Endothelial cell of umbilical vein (primary cell): ENCODE measurements at regions not wholly inside any gene's neighbourhood (a gene's known extent, or its start where the extent isn't known, plus 50 kb on each side); places are given as distances from the start of the nearest gene placed in this dataset. TPM values are rescaled to one million over a fixed set of nuclear protein-coding genes. Genes with fewer than 3 reads are reported as not detected.

Experiments
- BruUV-seq: library from RNA; stranded (reverse); fragments of 400-500 nt; replicated peaks from 2 replicates; lab custom pipeline; 2021; lab: Mats Ljungman, UMichigan
- CTCF ChIA-PET: fragments of 300-600, 350-600 bp; sonication (Branson Sonifier 250); formaldehyde crosslinking; loops from one replicate; lab custom pipeline; 2021; ENCODE audit warnings: antibody characterized with exemption, inconsistent platforms; lab: Charles Lee
- POLR2A ChIA-PET: fragments of 300-600, 350-600 bp; sonication (Branson Sonifier 250); formaldehyde crosslinking; loops from one replicate; lab custom pipeline; 2021; ENCODE audit warnings: antibody characterized with exemption, inconsistent platforms; lab: Charles Lee
- DNase-seq: peaks from one replicate; pipeline ENCODE4 v3.0.0-alpha.2; 2011; ENCODE audit warnings: low read depth, low spot score
- FAIRE-seq: peaks from 2 replicates; lab custom pipeline; 2011; peaks lifted over from hg19 to GRCh38; lab: Jason Lieb, UNC
- H2AFZ ChIP-seq: 2 replicates; pipeline ENCODE4 v1.6.0; 2012; ENCODE audit warnings: low read depth, low read length, control low read depth, inconsistent platforms
- H3K27ac ChIP-seq: 2 replicates; pipeline ENCODE4 v1.5.1; 2011; ENCODE audit warnings: low read depth, mild to moderate bottlenecking, control low read depth, low read length, moderate library complexity; ENCODE audit not compliant: insufficient read depth
- H3K27me3 ChIP-seq, 2 experiments: 2 replicates each; pipeline versions ENCODE4 v1.6.0 to v1.6.1; 2011; ENCODE audit warnings: low read length in 2 of 2, mixed read lengths in 1 of 2; ENCODE audit not compliant: control insufficient read depth in 2 of 2, insufficient read depth in 2 of 2
- H3K36me3 ChIP-seq, 2 experiments: 2 replicates in 1 of 2; 3 replicates in 1 of 2; pipeline ENCODE4 v1.5.1; 2011; ENCODE audit warnings: low read length in 2 of 2, mild to moderate bottlenecking in 1 of 2, moderate library complexity in 1 of 2; ENCODE audit not compliant: control insufficient read depth in 2 of 2, insufficient read depth in 2 of 2; ENCODE audit errors: extremely low read depth in 1 of 2
- H3K4me1 ChIP-seq: 3 replicates; pipeline ENCODE4 v1.5.1; 2011; ENCODE audit warnings: mild to moderate bottlenecking, low read length; ENCODE audit not compliant: control insufficient read depth, insufficient read depth; ENCODE audit errors: extremely low read depth
- H3K4me2 ChIP-seq: 2 replicates; pipeline ENCODE4 v1.6.1; 2011; ENCODE audit warnings: low read length, control low read depth, mixed read lengths; ENCODE audit not compliant: insufficient read depth
- H3K4me3 ChIP-seq, 3 experiments: fragments of 200-600 bp in 1 of 3; sonication (generic), shearing (Covaris generic) in 1 of 3; replicated peaks in 1 of 3; 2 replicates each; pipeline ENCODE4 v1.5.1; 2011 to 2016; ENCODE audit warnings: control low read depth in 3 of 3, low read length in 3 of 3, mild to moderate bottlenecking in 2 of 3, inconsistent platforms in 1 of 3, low read depth in 1 of 3, moderate library complexity in 1 of 3; ENCODE audit not compliant: insufficient read depth in 1 of 3
- H3K79me2 ChIP-seq: 2 replicates; pipeline ENCODE4 v1.6.0; 2012; ENCODE audit warnings: low read length, inconsistent platforms; ENCODE audit not compliant: control insufficient read depth, insufficient read depth
- H3K9ac ChIP-seq: replicated peaks from 2 replicates; pipeline ENCODE3; 2011; ENCODE audit warnings: low read length, control low read depth; ENCODE audit not compliant: insufficient read depth; ENCODE audit errors: extremely low read depth
- H3K9me1 ChIP-seq: replicated peaks from 3 replicates; pipeline ENCODE4 v1.6.0; 2011; ENCODE audit warnings: mild to moderate bottlenecking, low read length; ENCODE audit not compliant: control insufficient read depth, insufficient read depth; ENCODE audit errors: extremely low read depth
- H3K9me3 ChIP-seq: replicated peaks from 2 replicates; pipeline ENCODE4 v1.5.1; 2012; ENCODE audit warnings: low read length, inconsistent platforms; ENCODE audit not compliant: control insufficient read depth, insufficient read depth
- H4K20me1 ChIP-seq: replicated peaks from 2 replicates; pipeline ENCODE3; 2011; ENCODE audit warnings: mild to moderate bottlenecking, low read length; ENCODE audit not compliant: control insufficient read depth, insufficient read depth; ENCODE audit errors: extremely low read depth
- EZH2 ChIP-seq: IDR thresholded peaks from 2 replicates; pipeline ENCODE4 v1.6.1; 2012; ENCODE audit warnings: borderline replicate concordance, low read depth, mild to moderate bottlenecking, moderate library complexity, low read length, inconsistent platforms; ENCODE audit not compliant: severe bottlenecking
- GATA2 ChIP-seq: IDR thresholded peaks from 2 replicates; pipeline ENCODE4 v1.7.0; 2011; ENCODE audit warnings: low read depth, mild to moderate bottlenecking, moderate library complexity, mixed read lengths, low read length; ENCODE audit not compliant: insufficient read length, insufficient read depth
- MYC ChIP-seq: IDR thresholded peaks from one replicate; pipeline ENCODE4 v1.6.1; 2011; ENCODE audit warnings: mild to moderate bottlenecking, low read depth, low read length
- POLR2A ChIP-seq: IDR thresholded peaks from 2 replicates; pipeline ENCODE4 v1.6.1; 2012; ENCODE audit warnings: low read depth, mild to moderate bottlenecking, control low read depth, low read length
- dilution Hi-C: fragments of 300-500 bp; cut with MboI; formaldehyde crosslinking; loops from one replicate; pipeline ENCODE4 v1.15.0; 2019; ENCODE audit warnings: low sequenced_read_pairs; ENCODE audit not compliant: extremely low pct_ligation_motif_present
- intact Hi-C: fragments of 100-400 bp; cut with micrococcal nuclease; formaldehyde crosslinking; loops from one replicate; pipeline ENCODE4 v1.10.0; 2022
- small RNA-seq: library from RNA; depleted of rRNA; stranded (forward); fragments of <200 nt; gene quantifications from one replicate; pipeline ENCODE3, GENCODE V24; 2012; ENCODE audit warnings: low replicate concordance, low read depth; ENCODE audit not compliant: insufficient read depth, insufficient read length
- TF ChIP-seq, protein P1 (sequence below), 2 donors: IDR thresholded peaks; 1 replicate in 1 of 2; 2 replicates in 1 of 2; pipeline ENCODE4 v1.5.1; 2011; ENCODE audit warnings: low read length in 2 of 2, mild to moderate bottlenecking in 2 of 2, moderate library complexity in 2 of 2, control low read depth in 1 of 2, inconsistent platforms in 1 of 2, low read depth in 1 of 2; ENCODE audit not compliant: insufficient read depth in 1 of 2; ENCODE audit errors: extremely low read depth in 1 of 2

DNA sequence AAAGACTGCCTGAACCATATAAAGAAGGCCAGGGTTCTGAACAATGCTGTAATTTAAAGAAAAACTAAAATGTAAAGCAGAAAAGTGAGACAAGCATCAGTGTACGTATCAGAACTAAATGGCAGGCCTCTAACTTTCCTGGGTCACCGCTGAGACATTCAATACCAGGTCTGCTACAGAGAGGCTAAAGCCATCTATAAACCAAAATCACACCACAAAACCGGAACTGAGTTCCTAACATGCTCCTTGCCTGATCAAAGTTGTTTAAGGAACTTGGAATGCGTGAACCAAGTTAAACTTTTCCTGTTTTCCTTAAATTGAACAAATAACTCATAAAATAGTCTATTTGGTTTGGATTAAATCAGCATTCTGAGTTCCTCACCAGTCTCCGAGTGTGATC lies 55.3 kb upstream of the TECRL start:
- Histone ChIP-seq H3K27me3 (no peaks in the 10 kb centered on the region), H3K79me2 (no peaks in the 10 kb centered on the region), H3K36me3 (no peaks in the 10 kb centered on the region), H4K20me1 (no peaks in the 10 kb centered on the region), H3K9me3 (no peaks in the 10 kb centered on the region), H3K4me3 (no peak overlapping the region), H3K9me1 (no peaks in the 10 kb centered on the region), H3K9ac (no peak overlapping the region), H3K4me1 (no peaks in the 10 kb centered on the region), H2AFZ (peak overlapping the region; percentile 66), H3K27ac (peak overlapping the region; percentile 11), H3K4me2 (no peak overlapping the region)
- ChIA-PET POLR2A (no interaction called here), CTCF (no interaction called here)
- TF ChIP-seq MYC: no peak
- no peak for TF ChIP-seq POLR2A
- TF ChIP-seq, protein P1, sequence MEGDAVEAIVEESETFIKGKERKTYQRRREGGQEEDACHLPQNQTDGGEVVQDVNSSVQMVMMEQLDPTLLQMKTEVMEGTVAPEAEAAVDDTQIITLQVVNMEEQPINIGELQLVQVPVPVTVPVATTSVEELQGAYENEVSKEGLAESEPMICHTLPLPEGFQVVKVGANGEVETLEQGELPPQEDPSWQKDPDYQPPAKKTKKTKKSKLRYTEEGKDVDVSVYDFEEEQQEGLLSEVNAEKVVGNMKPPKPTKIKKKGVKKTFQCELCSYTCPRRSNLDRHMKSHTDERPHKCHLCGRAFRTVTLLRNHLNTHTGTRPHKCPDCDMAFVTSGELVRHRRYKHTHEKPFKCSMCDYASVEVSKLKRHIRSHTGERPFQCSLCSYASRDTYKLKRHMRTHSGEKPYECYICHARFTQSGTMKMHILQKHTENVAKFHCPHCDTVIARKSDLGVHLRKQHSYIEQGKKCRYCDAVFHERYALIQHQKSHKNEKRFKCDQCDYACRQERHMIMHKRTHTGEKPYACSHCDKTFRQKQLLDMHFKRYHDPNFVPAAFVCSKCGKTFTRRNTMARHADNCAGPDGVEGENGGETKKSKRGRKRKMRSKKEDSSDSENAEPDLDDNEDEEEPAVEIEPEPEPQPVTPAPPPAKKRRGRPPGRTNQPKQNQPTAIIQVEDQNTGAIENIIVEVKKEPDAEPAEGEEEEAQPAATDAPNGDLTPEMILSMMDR (IDR thresholded peaks at IDR 0.05; ENCODE audit: extremely low read depth in 1 of 2, insufficient read depth in 1 of 2, low read depth in 1 of 2, low read length in 2 of 2): no peak
- no peak for TF ChIP-seq EZH2
- no peak for TF ChIP-seq GATA2
- FAIRE-seq (no peak), DNase-seq (peak; percentile 8)
- BruUV-seq: no TSS peak
- dilution Hi-C loops: no loop called here
- intact Hi-C loops: no loop called here

Small RNA genes lying in the stretch of these regions (small RNA-seq; reads per million reads assigned to genes)
- not detected for gene MTCO3P27
- not detected for gene MTND4LP31
